Breast epithelium (tissue), 4 donors: ENCODE measurements at regions not wholly inside any gene's neighbourhood (a gene's known extent, or its start where the extent isn't known, plus 50 kb on each side); places are given as distances from the start of the nearest gene placed in this dataset.

Experiments used
- DNase-seq, 2 donors: peaks; one replicate each; pipeline ENCODE4 v3.0.0-alpha.2; 2019; ENCODE audit warnings: low spot score in 2 of 2
- H3K27ac ChIP-seq, 2 donors: fragments of 200-600 bp; sonication (generic) in 1 of 2; one replicate each; pipeline ENCODE4 v1.5.1; 2016 to 2019; ENCODE audit warnings: mild to moderate bottlenecking in 1 of 2
- H3K27me3 ChIP-seq, 2 donors: fragments of 200-600 bp; sonication (generic) in 1 of 2; one replicate each; pipeline versions ENCODE4 v1.5.1 to v1.6.0; 2017 to 2019; ENCODE audit warnings: control low read depth in 1 of 2, mild to moderate bottlenecking in 1 of 2
- H3K36me3 ChIP-seq: fragments of 200-600 bp; one replicate; pipeline ENCODE4 v1.5.1; 2019
- H3K4me1 ChIP-seq, 2 donors: fragments of 200-600 bp; sonication (generic); one replicate each; pipeline ENCODE4 v1.5.1; 2016 to 2019; ENCODE audit warnings: control low read depth in 1 of 2
- H3K4me3 ChIP-seq, 3 donors: fragments of 200-600 bp; sonication (generic); 1 replicate in 2 of 3; 2 replicates in 1 of 3; pipeline ENCODE4 v1.5.1; 2016 to 2019; ENCODE audit warnings: mild to moderate bottlenecking in 3 of 3, moderate library complexity in 2 of 3
- H3K9me3 ChIP-seq, 2 donors: fragments of 200-600 bp; sonication (generic) in 1 of 2; one replicate each; pipeline ENCODE4 v1.5.1; 2016 to 2019; ENCODE audit warnings: control low read depth in 1 of 2
- POLR2A ChIP-seq: fragments of 450-650 bp; IDR thresholded peaks from one replicate; pipeline ENCODE4 v1.6.1; 2016; ENCODE audit warnings: antibody characterized with exemption, mild to moderate bottlenecking, moderate library complexity
- POLR2AphosphoS5 ChIP-seq, 3 donors: sonication (generic); formaldehyde crosslinking; IDR thresholded peaks; one replicate each; pipeline ENCODE4 v1.6.1; 2017; ENCODE audit warnings: antibody characterized with exemption in 3 of 3
- intact Hi-C: fragments of 100-400 bp; cut with DNase I; formaldehyde crosslinking; loops from one replicate; pipeline ENCODE4 v1.15.1; 2023; ENCODE audit warnings: low total_unique reads
- TF ChIP-seq, protein P1 (sequence below), 3 donors: fragments of 450-650 bp; IDR thresholded peaks; one replicate each; pipeline ENCODE4 v1.5.1; 2016 to 2017; ENCODE audit warnings: antibody characterized with exemption in 3 of 3, mild to moderate bottlenecking in 3 of 3, moderate library complexity in 3 of 3

- no peak for TF ChIP-seq POLR2AphosphoS5 (IDR thresholded peaks at IDR 0.05)
- intact Hi-C loops: no loop called here
- H3K27me3 ChIP-seq: no peaks in the 10 kb centered on the region
- DNase-seq: no peak
- H3K9me3 ChIP-seq: no peaks in the 10 kb centered on the region
- H3K4me1 ChIP-seq: no peaks in the 10 kb centered on the region
- no peaks in the 10 kb centered on the region for H3K36me3 ChIP-seq
- no peak overlapping the region for H3K4me3 ChIP-seq
- H3K27ac ChIP-seq: no peak overlapping the region
These were observed 927.4 kb downstream of the DNAJB9 start for GRCh38 chr7:109497053-109497452.

DNA sequence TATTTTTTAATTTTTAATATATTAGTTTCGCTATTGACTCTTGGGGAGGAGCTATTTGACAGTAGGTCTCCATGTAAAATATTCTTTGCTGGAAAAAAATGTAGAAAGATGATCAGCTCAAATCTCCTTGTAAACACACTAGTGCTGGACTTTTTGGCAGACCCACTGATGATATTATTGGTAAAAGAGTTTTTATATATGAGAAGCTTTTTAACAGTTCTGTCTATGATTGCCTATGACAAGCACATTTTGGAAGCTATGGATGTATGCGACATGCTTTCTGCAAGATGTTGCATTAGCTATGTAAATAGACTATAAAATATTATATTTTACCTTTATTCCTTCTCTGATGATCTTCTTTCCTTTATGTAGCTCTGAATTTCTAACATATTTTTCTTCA is 928.5 kb downstream of the DNAJB9 start:
- intact Hi-C loops: no loop called here
- no peak for TF ChIP-seq POLR2A
- TF ChIP-seq, protein P1, sequence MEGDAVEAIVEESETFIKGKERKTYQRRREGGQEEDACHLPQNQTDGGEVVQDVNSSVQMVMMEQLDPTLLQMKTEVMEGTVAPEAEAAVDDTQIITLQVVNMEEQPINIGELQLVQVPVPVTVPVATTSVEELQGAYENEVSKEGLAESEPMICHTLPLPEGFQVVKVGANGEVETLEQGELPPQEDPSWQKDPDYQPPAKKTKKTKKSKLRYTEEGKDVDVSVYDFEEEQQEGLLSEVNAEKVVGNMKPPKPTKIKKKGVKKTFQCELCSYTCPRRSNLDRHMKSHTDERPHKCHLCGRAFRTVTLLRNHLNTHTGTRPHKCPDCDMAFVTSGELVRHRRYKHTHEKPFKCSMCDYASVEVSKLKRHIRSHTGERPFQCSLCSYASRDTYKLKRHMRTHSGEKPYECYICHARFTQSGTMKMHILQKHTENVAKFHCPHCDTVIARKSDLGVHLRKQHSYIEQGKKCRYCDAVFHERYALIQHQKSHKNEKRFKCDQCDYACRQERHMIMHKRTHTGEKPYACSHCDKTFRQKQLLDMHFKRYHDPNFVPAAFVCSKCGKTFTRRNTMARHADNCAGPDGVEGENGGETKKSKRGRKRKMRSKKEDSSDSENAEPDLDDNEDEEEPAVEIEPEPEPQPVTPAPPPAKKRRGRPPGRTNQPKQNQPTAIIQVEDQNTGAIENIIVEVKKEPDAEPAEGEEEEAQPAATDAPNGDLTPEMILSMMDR (IDR thresholded peaks at IDR 0.05): no peak
- TF ChIP-seq POLR2AphosphoS5 (IDR thresholded peaks at IDR 0.05): no peak

GRCh38 chr7:109503421-109503820 is 933.7 kb downstream of the DNAJB9 start:
- TF ChIP-seq POLR2AphosphoS5 (IDR thresholded peaks at IDR 0.05) (no peak), POLR2A (no peak)
- TF ChIP-seq, protein P1 (IDR thresholded peaks at IDR 0.05): no peak
- DNase-seq: no peak

More for the DNA sequence above, 928.5 kb downstream of the DNAJB9 start:
- DNase-seq: no peak
- no peaks in the 10 kb centered on the region for H3K4me1 ChIP-seq
- no peak overlapping the region for H3K27ac ChIP-seq
- H3K27me3 ChIP-seq: no peaks in the 10 kb centered on the region
- H3K9me3 ChIP-seq: no peaks in the 10 kb centered on the region
- H3K4me3 ChIP-seq: no peak overlapping the region
- no peaks in the 10 kb centered on the region for H3K36me3 ChIP-seq

GRCh38 chr7:109522585-109522984 is 952.9 kb downstream of the DNAJB9 start:
- intact Hi-C loops: no loop called here
- no peaks in the 10 kb centered on the region for H3K4me1 ChIP-seq
- TF ChIP-seq POLR2A (no peak), POLR2AphosphoS5 (IDR thresholded peaks at IDR 0.05) (no peak)
- TF ChIP-seq, protein P1 (IDR thresholded peaks at IDR 0.05): no peak
- H3K9me3 ChIP-seq: no peaks in the 10 kb centered on the region
- no peak overlapping the region for H3K4me3 ChIP-seq
- DNase-seq: no peak
- no peaks in the 10 kb centered on the region for H3K36me3 ChIP-seq
- no peaks in the 10 kb centered on the region for H3K27me3 ChIP-seq
- H3K27ac ChIP-seq: no peak overlapping the region

More at GRCh38 chr7:109503421-109503820, 933.7 kb downstream of the DNAJB9 start:
- Histone ChIP-seq H3K36me3 (no peaks in the 10 kb centered on the region), H3K9me3 (no peaks in the 10 kb centered on the region), H3K4me3 (no peak overlapping the region), H3K4me1 (no peaks in the 10 kb centered on the region), H3K27me3 (no peaks in the 10 kb centered on the region), H3K27ac (no peak overlapping the region)
- intact Hi-C loops: no loop called here

DNA sequence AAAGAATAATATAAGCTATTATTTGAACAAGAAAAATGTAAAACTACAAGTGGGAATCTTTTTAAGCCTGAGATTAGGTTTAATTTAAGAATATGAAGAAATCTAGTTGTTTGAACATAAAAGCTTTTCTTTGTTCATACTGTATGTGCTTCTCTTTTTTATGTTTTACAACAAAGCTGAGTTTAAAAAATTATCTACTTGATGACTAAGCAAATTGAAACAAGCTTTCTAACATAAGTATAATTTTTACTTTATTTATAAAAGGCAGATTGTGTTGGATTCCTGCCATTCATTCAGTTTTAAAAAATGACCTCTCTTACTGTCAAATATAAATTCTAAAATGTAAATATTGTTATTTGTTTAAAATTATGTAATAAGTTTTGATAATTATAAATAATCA is 958.2 kb downstream of the DNAJB9 start:
- intact Hi-C loops: no loop called here
- H3K9me3 ChIP-seq: no peaks in the 10 kb centered on the region
- H3K4me1 ChIP-seq: no peaks in the 10 kb centered on the region
- no peak for DNase-seq
- no peak overlapping the region for H3K4me3 ChIP-seq
- no peak for TF ChIP-seq POLR2A
- TF ChIP-seq, protein P1 (IDR thresholded peaks at IDR 0.05): no peak
- no peak for TF ChIP-seq POLR2AphosphoS5 (IDR thresholded peaks at IDR 0.05)
- no peak overlapping the region for H3K27ac ChIP-seq
- no peaks in the 10 kb centered on the region for H3K36me3 ChIP-seq
- H3K27me3 ChIP-seq: no peaks in the 10 kb centered on the region

GRCh38 chr7:109529712-109530111 is 960.0 kb downstream of the DNAJB9 start:
- Histone ChIP-seq H3K9me3 (no peaks in the 10 kb centered on the region), H3K36me3 (no peaks in the 10 kb centered on the region), H3K4me1 (no peaks in the 10 kb centered on the region), H3K27ac (no peak overlapping the region), H3K27me3 (no peaks in the 10 kb centered on the region), H3K4me3 (no peak overlapping the region)
- intact Hi-C loops: no loop called here
- TF ChIP-seq POLR2AphosphoS5 (IDR thresholded peaks at IDR 0.05): no peak
- TF ChIP-seq, protein P1 (IDR thresholded peaks at IDR 0.05): no peak
- no peak for TF ChIP-seq POLR2A
- no peak for DNase-seq
